Tibial nerve (tissue), 3 donors: ENCODE measurements at regions not wholly inside any gene's neighbourhood (a gene's known extent, or its start where the extent isn't known, plus 50 kb on each side); places are given as distances from the start of the nearest gene placed in this dataset.

ENCODE experiments used
- POLR2A ChIP-seq, 2 donors: fragments of 450-650 bp; IDR thresholded peaks; one replicate each; pipeline ENCODE4 v1.6.1; 2017; ENCODE audit warnings: antibody characterized with exemption in 2 of 2, mild to moderate bottlenecking in 2 of 2, moderate library complexity in 2 of 2
- TF ChIP-seq, protein P1 (sequence below), 5 experiments: fragments of 200-600 bp in 3 of 5; fragments of 450-650 bp in 2 of 5; sonication (generic) in 3 of 5; IDR thresholded peaks; one replicate each; pipeline ENCODE4 v1.5.1; 2016 to 2019; ENCODE audit warnings: antibody characterized with exemption in 5 of 5, mild to moderate bottlenecking in 3 of 5, moderate library complexity in 2 of 5

DNA sequence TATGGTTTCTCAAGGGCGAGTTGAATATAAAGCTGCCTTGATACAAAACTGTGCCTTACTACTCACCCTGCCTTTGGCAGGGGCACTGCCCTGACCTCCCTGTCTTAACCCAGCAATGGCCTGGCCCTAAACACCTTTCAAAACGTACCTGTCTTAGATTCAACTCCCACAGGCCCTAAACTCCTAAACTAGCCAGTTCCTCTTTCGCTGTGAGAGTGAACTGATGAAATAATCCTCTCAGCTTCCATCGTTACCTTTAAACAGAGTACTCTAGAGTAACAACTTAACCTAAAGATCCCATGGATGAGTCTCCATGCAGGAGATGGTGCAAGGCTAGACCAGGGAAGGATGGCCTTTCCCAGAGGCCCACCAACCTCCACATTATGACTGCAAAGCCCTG, 133.0 kb upstream of the THBS1 start:
- TF ChIP-seq, protein P1, sequence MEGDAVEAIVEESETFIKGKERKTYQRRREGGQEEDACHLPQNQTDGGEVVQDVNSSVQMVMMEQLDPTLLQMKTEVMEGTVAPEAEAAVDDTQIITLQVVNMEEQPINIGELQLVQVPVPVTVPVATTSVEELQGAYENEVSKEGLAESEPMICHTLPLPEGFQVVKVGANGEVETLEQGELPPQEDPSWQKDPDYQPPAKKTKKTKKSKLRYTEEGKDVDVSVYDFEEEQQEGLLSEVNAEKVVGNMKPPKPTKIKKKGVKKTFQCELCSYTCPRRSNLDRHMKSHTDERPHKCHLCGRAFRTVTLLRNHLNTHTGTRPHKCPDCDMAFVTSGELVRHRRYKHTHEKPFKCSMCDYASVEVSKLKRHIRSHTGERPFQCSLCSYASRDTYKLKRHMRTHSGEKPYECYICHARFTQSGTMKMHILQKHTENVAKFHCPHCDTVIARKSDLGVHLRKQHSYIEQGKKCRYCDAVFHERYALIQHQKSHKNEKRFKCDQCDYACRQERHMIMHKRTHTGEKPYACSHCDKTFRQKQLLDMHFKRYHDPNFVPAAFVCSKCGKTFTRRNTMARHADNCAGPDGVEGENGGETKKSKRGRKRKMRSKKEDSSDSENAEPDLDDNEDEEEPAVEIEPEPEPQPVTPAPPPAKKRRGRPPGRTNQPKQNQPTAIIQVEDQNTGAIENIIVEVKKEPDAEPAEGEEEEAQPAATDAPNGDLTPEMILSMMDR (IDR thresholded peaks at IDR 0.05), result no peak
- TF ChIP-seq POLR2A (IDR thresholded peaks at IDR 0.05), result no peak
